Activated CD4-positive, alpha-beta memory T cell treated with anti-CD3 and anti-CD28 coated beads, Interleukin-2, amount 10 ng/mL, durations not matched to agents 7 days and 5 days (primary cell): ENCODE measurements at regions not wholly inside any gene's neighbourhood (a gene's known extent, or its start where the extent isn't known, plus 50 kb on each side); places are given as distances from the start of the nearest gene placed in this dataset.
"Not testable (repeated sequence)": the region's sequence is repeated elsewhere in the genome, so short reads cannot be mapped to it uniquely, and the experiment has no call there.

Experiments
- CTCF ChIA-PET: fragments of 350-600 bp; sonication (Branson Sonifier 250); formaldehyde crosslinking; loops from one replicate; lab custom pipeline; 2021; ENCODE audit warnings: antibody characterized with exemption, inconsistent platforms; lab: Charles Lee
- POLR2A ChIA-PET: fragments of 350-600 bp; sonication (Branson Sonifier 250); formaldehyde crosslinking; loops from one replicate; lab custom pipeline; 2021; ENCODE audit warnings: antibody characterized with exemption; lab: Charles Lee
- DNase-seq: peaks from one replicate; pipeline ENCODE4 v3.0.0-alpha.2; 2020
- H3K27ac Mint-ChIP-seq: one replicate; pipeline ENCODE4 v1.8.0; 2021; ENCODE audit warnings: mild to moderate bottlenecking, mixed read lengths
- H3K27me3 Mint-ChIP-seq: one replicate; pipeline ENCODE4 v1.8.0; 2021; ENCODE audit warnings: mixed read lengths
- H3K36me3 Mint-ChIP-seq: one replicate; pipeline ENCODE4 v1.8.0; 2021; ENCODE audit warnings: low read depth, mixed read lengths
- H3K4me1 Mint-ChIP-seq: one replicate; pipeline ENCODE4 v1.8.0; 2021; ENCODE audit warnings: mixed read lengths
- H3K4me3 Mint-ChIP-seq: one replicate; pipeline ENCODE4 v1.8.0; 2021; ENCODE audit warnings: mild to moderate bottlenecking, mixed read lengths
- H3K9me3 Mint-ChIP-seq: one replicate; pipeline ENCODE4 v1.8.0; 2021; ENCODE audit warnings: mixed read lengths

GRCh38 chr5:153939101-153939500 lies 99.6 kb downstream of the FAM114A2 start:
- DNase-seq, result no peak
- H3K9me3 Mint-ChIP-seq, result peaks cover 42% of the 10 kb centered on the region
- no peak overlapping the region for H3K27ac Mint-ChIP-seq
- H3K27me3 Mint-ChIP-seq, result no peaks in the 10 kb centered on the region
- no peak overlapping the region for H3K4me3 Mint-ChIP-seq
- H3K36me3 Mint-ChIP-seq, result no peaks in the 10 kb centered on the region
- ChIA-PET POLR2A (no interaction called here), CTCF (no interaction called here)
- H3K4me1 Mint-ChIP-seq, result no peaks in the 10 kb centered on the region

- Mint-ChIP-seq H3K27ac (no peak overlapping the region), H3K4me3 (no peak overlapping the region)
- POLR2A ChIA-PET, result no interaction called here
These were observed 100.4 kb downstream of the FAM114A2 start for GRCh38 chr5:153938191-153938842.

GRCh38 chr5:153937661-153938060 lies 101.0 kb downstream of the FAM114A2 start:
- H3K4me3 Mint-ChIP-seq, result no peak overlapping the region

More at GRCh38 chr5:153938191-153938842, 100.4 kb downstream of the FAM114A2 start:
- DNase-seq, result no peak
- Mint-ChIP-seq H3K27me3 (no peaks in the 10 kb centered on the region), H3K4me1 (no peaks in the 10 kb centered on the region), H3K36me3 (no peaks in the 10 kb centered on the region), H3K9me3 (peaks cover 43% of the 10 kb centered on the region)
- CTCF ChIA-PET, result no interaction called here

GRCh38 chr5:153935151-153935550 lies 103.6 kb downstream of the FAM114A2 start:
- CTCF ChIA-PET, H3K4me3 Mint-ChIP-seq, H3K27me3 Mint-ChIP-seq, POLR2A ChIA-PET, H3K36me3 Mint-ChIP-seq, H3K27ac Mint-ChIP-seq, H3K4me1 Mint-ChIP-seq, DNase-seq: not testable (repeated sequence)
- peaks cover 23% of the 10 kb centered on the region for H3K9me3 Mint-ChIP-seq

More at GRCh38 chr5:153937661-153938060, 101.0 kb downstream of the FAM114A2 start:
- Mint-ChIP-seq H3K4me1 (no peaks in the 10 kb centered on the region), H3K27ac (no peak overlapping the region), H3K9me3 (peaks cover 40% of the 10 kb centered on the region), H3K27me3 (no peaks in the 10 kb centered on the region), H3K36me3 (no peaks in the 10 kb centered on the region)
- DNase-seq, result no peak
- ChIA-PET CTCF (no interaction called here), POLR2A (no interaction called here)

- DNase-seq, result no peak
- H3K27me3 Mint-ChIP-seq, result no peaks in the 10 kb centered on the region
- ChIA-PET POLR2A (interaction anchor here (0.6 kb wide), 1 partner anchor 1163 kb away, joined by 3 read pairs; no protein-coding TSS in a partner anchor), CTCF (no interaction called here)
- no peak overlapping the region for H3K27ac Mint-ChIP-seq
- no peaks in the 10 kb centered on the region for H3K4me1 Mint-ChIP-seq
- H3K4me3 Mint-ChIP-seq, result no peak overlapping the region
- no peaks in the 10 kb centered on the region for H3K9me3 Mint-ChIP-seq
- no peaks in the 10 kb centered on the region for H3K36me3 Mint-ChIP-seq
These were observed 112.5 kb downstream of the FAM114A2 start for GRCh38 chr5:153926201-153926600.

- CTCF ChIA-PET, result no interaction called here
- H3K4me3 Mint-ChIP-seq, result no peak overlapping the region
- H3K36me3 Mint-ChIP-seq, result no peaks in the 10 kb centered on the region
These were observed 119.5 kb downstream of the FAM114A2 start for GRCh38 chr5:153919161-153919560.

GRCh38 chr5:153907170-153907775 lies 131.4 kb downstream of the FAM114A2 start:
- Mint-ChIP-seq H3K9me3 (no peaks in the 10 kb centered on the region), H3K27ac (no peak overlapping the region), H3K4me3 (no peak overlapping the region), H3K36me3 (no peaks in the 10 kb centered on the region), H3K27me3 (peaks cover 6% of the 10 kb centered on the region), H3K4me1 (no peaks in the 10 kb centered on the region)
- DNase-seq, result no peak
- ChIA-PET POLR2A (no interaction called here), CTCF (no interaction called here)

More at GRCh38 chr5:153919161-153919560, 119.5 kb downstream of the FAM114A2 start:
- H3K4me1 Mint-ChIP-seq, result no peaks in the 10 kb centered on the region
- no peak for DNase-seq
- H3K27me3 Mint-ChIP-seq, result no peaks in the 10 kb centered on the region
- no peak overlapping the region for H3K27ac Mint-ChIP-seq
- POLR2A ChIA-PET, result no interaction called here
- H3K9me3 Mint-ChIP-seq, result peaks cover 4% of the 10 kb centered on the region

- H3K4me3 Mint-ChIP-seq, result no peak overlapping the region
- H3K36me3 Mint-ChIP-seq, result no peaks in the 10 kb centered on the region
- CTCF ChIA-PET, result no interaction called here
- DNase-seq, result no peak
- no peak overlapping the region for H3K27ac Mint-ChIP-seq
- POLR2A ChIA-PET, result no interaction called here
- H3K27me3 Mint-ChIP-seq, result peaks cover 6% of the 10 kb centered on the region
- no peaks in the 10 kb centered on the region for H3K4me1 Mint-ChIP-seq
- H3K9me3 Mint-ChIP-seq, result no peaks in the 10 kb centered on the region
These were observed 133.5 kb downstream of the FAM114A2 start for GRCh38 chr5:153905219-153905618.

GRCh38 chr5:153903321-153903720 lies 135.4 kb downstream of the FAM114A2 start:
- Mint-ChIP-seq H3K9me3 (no peaks in the 10 kb centered on the region), H3K36me3 (no peaks in the 10 kb centered on the region), H3K27me3 (peaks cover 5% of the 10 kb centered on the region)

GRCh38 chr5:153902016-153902415 lies 136.7 kb downstream of the FAM114A2 start:
- no peaks in the 10 kb centered on the region for H3K27me3 Mint-ChIP-seq
- no peaks in the 10 kb centered on the region for H3K4me1 Mint-ChIP-seq
- no peak for DNase-seq
- no peak overlapping the region for H3K27ac Mint-ChIP-seq
- ChIA-PET POLR2A (no interaction called here), CTCF (interaction anchor here (0.5 kb wide), 1 partner anchor 77 kb away, joined by 4 read pairs; no protein-coding TSS in a partner anchor)
- H3K36me3 Mint-ChIP-seq, result no peaks in the 10 kb centered on the region
- no peaks in the 10 kb centered on the region for H3K9me3 Mint-ChIP-seq
- no peak overlapping the region for H3K4me3 Mint-ChIP-seq

More at GRCh38 chr5:153903321-153903720, 135.4 kb downstream of the FAM114A2 start:
- no peak overlapping the region for H3K27ac Mint-ChIP-seq
- H3K4me1 Mint-ChIP-seq, result no peaks in the 10 kb centered on the region
- DNase-seq, result no peak
- no peak overlapping the region for H3K4me3 Mint-ChIP-seq
- ChIA-PET CTCF (no interaction called here), POLR2A (no interaction called here)

GRCh38 chr5:153901449-153901848 lies 137.3 kb downstream of the FAM114A2 start:
- CTCF ChIA-PET, result no interaction called here

GRCh38 chr5:153900703-153901395 lies 137.9 kb downstream of the FAM114A2 start:
- POLR2A ChIA-PET, result no interaction called here
- CTCF ChIA-PET, result no interaction called here
- no peaks in the 10 kb centered on the region for H3K36me3 Mint-ChIP-seq
- no peak for DNase-seq
- no peak overlapping the region for H3K4me3 Mint-ChIP-seq
- H3K27ac Mint-ChIP-seq, result no peak overlapping the region
- no peaks in the 10 kb centered on the region for H3K4me1 Mint-ChIP-seq
- no peaks in the 10 kb centered on the region for H3K27me3 Mint-ChIP-seq
- no peaks in the 10 kb centered on the region for H3K9me3 Mint-ChIP-seq

More at GRCh38 chr5:153901449-153901848, 137.3 kb downstream of the FAM114A2 start:
- POLR2A ChIA-PET, result no interaction called here
- no peak for DNase-seq
- Mint-ChIP-seq H3K36me3 (no peaks in the 10 kb centered on the region), H3K27ac (no peak overlapping the region), H3K9me3 (no peaks in the 10 kb centered on the region), H3K27me3 (no peaks in the 10 kb centered on the region), H3K4me3 (no peak overlapping the region), H3K4me1 (no peaks in the 10 kb centered on the region)

GRCh38 chr5:153899746-153900145 lies 139.0 kb downstream of the FAM114A2 start:
- no peaks in the 10 kb centered on the region for H3K4me1 Mint-ChIP-seq
- no peak for DNase-seq
- no peak overlapping the region for H3K27ac Mint-ChIP-seq
- no peaks in the 10 kb centered on the region for H3K36me3 Mint-ChIP-seq
- H3K27me3 Mint-ChIP-seq, result no peaks in the 10 kb centered on the region
- no peak overlapping the region for H3K4me3 Mint-ChIP-seq
- ChIA-PET CTCF (no interaction called here), POLR2A (no interaction called here)
- H3K9me3 Mint-ChIP-seq, result no peaks in the 10 kb centered on the region
